Ascending aorta (tissue), 2 donors: ENCODE measurements at regions not wholly inside any gene's neighbourhood (a gene's known extent, or its start where the extent isn't known, plus 50 kb on each side); places are given as distances from the start of the nearest gene placed in this dataset.

ENCODE experiments used
- DNase-seq, 2 donors: peaks; one replicate each; pipeline ENCODE4 v3.0.0-alpha.2; 2019; ENCODE audit warnings: low spot score in 2 of 2
- H3K27ac ChIP-seq, 2 donors: fragments of 200-600 bp; sonication (generic); one replicate each; pipeline ENCODE4 v1.5.1; 2016 to 2017; ENCODE audit warnings: mild to moderate bottlenecking in 1 of 2
- H3K27me3 ChIP-seq: fragments of 200-600 bp; sonication (generic); one replicate; pipeline ENCODE4 v1.5.1; 2017
- H3K36me3 ChIP-seq, 2 donors: fragments of 200-600 bp; sonication (generic); one replicate each; pipeline ENCODE4 v1.5.1; 2016
- H3K4me1 ChIP-seq, 2 donors: fragments of 200-600 bp; sonication (generic); one replicate each; pipeline ENCODE4 v1.5.1; 2016 to 2017; ENCODE audit warnings: mild to moderate bottlenecking in 1 of 2
- H3K4me3 ChIP-seq, 2 donors: fragments of 200-600 bp; sonication (generic); one replicate each; pipeline ENCODE4 v1.5.1; 2016 to 2017; ENCODE audit warnings: mild to moderate bottlenecking in 1 of 2
- H3K9me3 ChIP-seq, 2 donors: fragments of 200-600 bp; sonication (generic); one replicate each; pipeline ENCODE4 v1.5.1; 2016
- CTCF ChIP-seq, 3 experiments: fragments of 200-600 bp in 2 of 3; fragments of 450-650 bp in 1 of 3; sonication (generic) in 2 of 3; IDR thresholded peaks; one replicate each; pipeline ENCODE4 v1.5.1; 2016 to 2019; ENCODE audit warnings: antibody characterized with exemption in 3 of 3, mild to moderate bottlenecking in 1 of 3, moderate library complexity in 1 of 3
- intact Hi-C: fragments of 100-400 bp; cut with DNase I; formaldehyde crosslinking; loops from one replicate; pipeline ENCODE4 v1.15.1; 2023

- H3K27me3 ChIP-seq: no peaks in the 10 kb centered on the region
- no peak overlapping the region for H3K27ac ChIP-seq
- H3K4me3 ChIP-seq: no peak overlapping the region
- no peaks in the 10 kb centered on the region for H3K36me3 ChIP-seq
- no peak for TF ChIP-seq CTCF (IDR thresholded peaks at IDR 0.05)
- intact Hi-C loops: no loop called here
- H3K9me3 ChIP-seq: no peaks in the 10 kb centered on the region
- DNase-seq: no peak
- H3K4me1 ChIP-seq: peaks cover 0 to 3% of the 10 kb centered on the region in 2 donors
These were observed 290.0 kb downstream of the SETD4 start for GRCh38 chr21:35770101-35770945.

- peaks cover 0 to 3% of the 10 kb centered on the region in 2 donors for H3K4me1 ChIP-seq
- no peak for TF ChIP-seq CTCF (IDR thresholded peaks at IDR 0.05)
- intact Hi-C loops: no loop called here
- no peak for DNase-seq
- H3K27ac ChIP-seq: peak overlapping the region; percentile 45 to 50
- no peak overlapping the region for H3K4me3 ChIP-seq
- H3K36me3 ChIP-seq: no peaks in the 10 kb centered on the region
- H3K27me3 ChIP-seq: no peaks in the 10 kb centered on the region
- H3K9me3 ChIP-seq: no peaks in the 10 kb centered on the region
These were observed 292.1 kb downstream of the SETD4 start for GRCh38 chr21:35768187-35768586.

DNA sequence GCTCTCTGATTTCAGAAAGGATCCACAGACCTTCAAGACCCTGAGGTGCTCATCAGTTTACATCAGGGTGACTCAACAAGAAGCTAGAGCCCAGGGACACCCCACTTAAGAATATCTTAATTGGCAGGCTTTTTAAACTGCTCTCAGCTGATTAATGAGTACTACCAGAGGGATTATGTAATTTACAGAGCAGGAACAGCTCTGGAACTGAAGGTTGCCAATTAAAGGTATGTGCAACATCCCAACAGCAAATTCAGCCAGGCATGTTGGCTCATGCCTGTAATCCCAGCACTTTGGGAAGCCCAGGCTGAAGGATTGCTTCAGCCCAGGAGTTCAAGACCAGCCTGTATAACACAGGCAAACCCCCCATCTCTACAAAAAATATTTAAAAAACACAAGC lies 295.7 kb downstream of the SETD4 start:
- H3K4me3 ChIP-seq: no peak overlapping the region
- H3K27me3 ChIP-seq: no peaks in the 10 kb centered on the region
- no peak for TF ChIP-seq CTCF (IDR thresholded peaks at IDR 0.05)
- intact Hi-C loops: no loop called here
- no peaks in the 10 kb centered on the region for H3K9me3 ChIP-seq
- peaks cover 0 to 8% of the 10 kb centered on the region in 2 donors for H3K4me1 ChIP-seq
- no peak for DNase-seq
- no peak overlapping the region for H3K27ac ChIP-seq
- no peaks in the 10 kb centered on the region for H3K36me3 ChIP-seq

- no peaks in the 10 kb centered on the region for H3K27me3 ChIP-seq
- intact Hi-C loops: no loop called here
- H3K4me3 ChIP-seq: no peak overlapping the region
- no peak overlapping the region for H3K27ac ChIP-seq
- no peaks in the 10 kb centered on the region for H3K36me3 ChIP-seq
- no peaks in the 10 kb centered on the region for H3K9me3 ChIP-seq
- no peak for TF ChIP-seq CTCF (IDR thresholded peaks at IDR 0.05)
- DNase-seq: no peak
- H3K4me1 ChIP-seq: peaks cover 0 to 8% of the 10 kb centered on the region in 2 donors
These were observed 296.2 kb downstream of the SETD4 start for GRCh38 chr21:35764077-35764476.

DNA sequence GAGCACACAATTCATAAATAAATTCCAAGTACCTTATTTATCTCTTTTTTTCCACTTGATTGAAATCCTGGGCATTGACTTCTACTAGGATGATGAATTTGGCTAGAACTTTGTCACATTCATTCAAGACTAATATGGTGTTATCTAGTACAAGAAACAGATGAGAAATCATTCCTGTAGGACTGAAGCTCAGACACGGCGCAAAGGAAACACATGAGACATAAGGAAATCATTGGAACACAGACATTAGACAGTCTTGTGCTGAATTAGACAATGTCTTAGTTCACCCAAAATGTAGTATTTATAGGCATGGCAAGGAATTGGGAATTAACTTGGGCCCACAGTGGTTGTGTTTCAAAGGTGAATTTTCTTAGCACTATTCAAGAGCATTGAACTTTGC lies 305.7 kb downstream of the SETD4 start:
- no peaks in the 10 kb centered on the region for H3K9me3 ChIP-seq
- intact Hi-C loops: no loop called here
- H3K27me3 ChIP-seq: no peaks in the 10 kb centered on the region
- DNase-seq: no peak
- H3K4me3 ChIP-seq: no peak overlapping the region
- no peaks in the 10 kb centered on the region for H3K36me3 ChIP-seq
- H3K4me1 ChIP-seq: no peaks in the 10 kb centered on the region
- no peak for TF ChIP-seq CTCF (IDR thresholded peaks at IDR 0.05)
- no peak overlapping the region for H3K27ac ChIP-seq
